Osteoblast (primary cell): ENCODE measurements at regions not wholly inside any gene's neighbourhood (a gene's known extent, or its start where the extent isn't known, plus 50 kb on each side); places are given as distances from the start of the nearest gene placed in this dataset.

Experiments used
- DNase-seq: peaks from one replicate; pipeline ENCODE4 v3.0.0; 2011; ENCODE audit warnings: low spot score, mixed read lengths; ENCODE audit not compliant: insufficient read length; ENCODE audit errors: missing footprints
- H2AFZ ChIP-seq: 2 replicates; pipeline ENCODE4 v1.6.0; 2011; ENCODE audit warnings: mild to moderate bottlenecking, low read length
- H3K27ac ChIP-seq: 2 replicates; pipeline ENCODE4 v1.5.1; 2011; ENCODE audit warnings: mild to moderate bottlenecking, low read depth, low read length, moderate library complexity
- H3K27me3 ChIP-seq: 2 replicates; pipeline ENCODE4 v1.6.0; 2012; ENCODE audit warnings: mild to moderate bottlenecking, control low read depth, inconsistent platforms, low read length, moderate library complexity; ENCODE audit not compliant: insufficient read depth
- H3K36me3 ChIP-seq: 2 replicates; pipeline ENCODE4 v1.5.1; 2011; ENCODE audit warnings: mild to moderate bottlenecking, low read length, control low read depth, moderate library complexity; ENCODE audit not compliant: insufficient read depth
- H3K4me1 ChIP-seq: 2 replicates; pipeline ENCODE4 v1.5.1; 2011; ENCODE audit warnings: mild to moderate bottlenecking, low read length, control low read depth, moderate library complexity; ENCODE audit not compliant: insufficient read depth
- H3K4me2 ChIP-seq: 2 replicates; pipeline ENCODE4 v1.6.0; 2011; ENCODE audit warnings: mild to moderate bottlenecking, low read length; ENCODE audit not compliant: insufficient read depth
- H3K4me3 ChIP-seq: fragments of 200-600 bp; sonication (generic); 3 replicates; pipeline ENCODE4 v1.5.1; 2012; ENCODE audit warnings: mild to moderate bottlenecking, low read length, inconsistent platforms; ENCODE audit not compliant: insufficient read depth
- H3K79me2 ChIP-seq: 2 replicates; pipeline ENCODE4 v1.6.0; 2012; ENCODE audit warnings: mild to moderate bottlenecking, low read length, control low read depth, inconsistent platforms; ENCODE audit not compliant: insufficient read depth
- H3K9me3 ChIP-seq: 2 replicates; pipeline ENCODE4 v1.5.1; 2011; ENCODE audit warnings: low read depth, low read length, control low read depth
- H4K20me1 ChIP-seq: 2 replicates; pipeline ENCODE4 v1.6.0; 2012; ENCODE audit warnings: mild to moderate bottlenecking, low read length, control low read depth; ENCODE audit not compliant: insufficient read depth
- CTCF ChIP-seq: IDR thresholded peaks from 2 replicates; pipeline ENCODE4 v1.5.1; 2011; ENCODE audit warnings: mild to moderate bottlenecking, low read depth, low read length, moderate library complexity; ENCODE audit errors: extremely low read depth

- Histone ChIP-seq H3K79me2 (no peaks in the 10 kb centered on the region), H3K36me3 (no peaks in the 10 kb centered on the region), H3K4me3 (no peak overlapping the region), H3K27ac (no peak overlapping the region), H3K4me1 (no peaks in the 10 kb centered on the region), H2AFZ (no peak overlapping the region), H3K4me2 (no peak overlapping the region), H3K9me3 (no peaks in the 10 kb centered on the region), H4K20me1 (no peaks in the 10 kb centered on the region), H3K27me3 (no peaks in the 10 kb centered on the region)
- TF ChIP-seq CTCF, result no peak
- no peak for DNase-seq
Observed at GRCh38 chr2:16061441-16062217, 121.3 kb downstream of the MYCN start.

- no peaks in the 10 kb centered on the region for H3K79me2 ChIP-seq
- no peak overlapping the region for H2AFZ ChIP-seq
- no peaks in the 10 kb centered on the region for H3K36me3 ChIP-seq
- H4K20me1 ChIP-seq, result no peaks in the 10 kb centered on the region
- no peaks in the 10 kb centered on the region for H3K27me3 ChIP-seq
- no peak for TF ChIP-seq CTCF
- no peak overlapping the region for H3K27ac ChIP-seq
- no peaks in the 10 kb centered on the region for H3K4me1 ChIP-seq
- H3K4me3 ChIP-seq, result no peak overlapping the region
- no peaks in the 10 kb centered on the region for H3K9me3 ChIP-seq
- no peak for DNase-seq
- no peak overlapping the region for H3K4me2 ChIP-seq
Observed at GRCh38 chr2:16060936-16061338, 120.6 kb downstream of the MYCN start.

DNA sequence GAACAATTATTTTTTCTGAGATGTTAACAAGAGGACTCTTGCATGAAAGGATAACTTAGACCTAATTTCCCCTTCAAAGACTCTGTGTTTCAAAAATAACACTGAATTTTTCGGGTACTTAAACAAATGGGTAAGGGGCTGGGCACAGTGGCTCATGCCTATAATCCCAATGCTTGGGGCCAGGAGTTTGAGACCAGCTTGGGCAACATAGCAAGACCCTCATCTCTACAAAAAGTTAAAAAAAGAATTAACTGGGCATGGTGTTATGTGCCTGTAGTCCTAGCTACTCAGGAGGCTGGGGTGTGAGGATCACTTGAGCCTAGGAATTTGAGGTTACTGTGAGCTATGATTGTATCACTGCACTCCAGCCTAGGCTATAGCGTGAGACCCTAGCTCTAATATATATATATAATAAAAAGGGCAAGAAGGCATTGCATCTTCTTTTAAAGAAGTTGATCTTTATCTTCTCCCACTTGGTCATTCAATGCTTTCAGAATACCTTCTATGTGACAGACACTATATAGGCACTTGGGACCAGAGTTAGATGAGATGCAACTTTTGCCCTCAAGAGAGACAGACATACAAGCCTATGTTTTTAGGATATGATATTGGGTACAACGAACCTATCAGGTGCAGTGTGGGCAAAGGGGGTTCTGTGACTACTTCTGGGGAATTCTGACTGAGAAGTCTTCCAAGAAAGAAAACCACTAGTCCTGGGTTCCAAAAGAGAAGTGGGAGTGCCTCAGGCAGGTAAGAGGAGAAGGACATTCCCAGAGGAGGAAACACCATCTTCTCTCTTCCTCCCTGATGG is 120.0 kb downstream of the MYCN start:
- no peak for TF ChIP-seq CTCF
- Histone ChIP-seq H2AFZ (no peak overlapping the region), H3K9me3 (no peaks in the 10 kb centered on the region), H3K4me2 (no peak overlapping the region), H4K20me1 (no peaks in the 10 kb centered on the region), H3K4me1 (no peaks in the 10 kb centered on the region), H3K27ac (no peak overlapping the region), H3K27me3 (no peaks in the 10 kb centered on the region), H3K4me3 (no peak overlapping the region), H3K79me2 (no peaks in the 10 kb centered on the region), H3K36me3 (no peaks in the 10 kb centered on the region)
- no peak for DNase-seq

GRCh38 chr2:16059393-16060016 is 119.2 kb downstream of the MYCN start:
- H3K4me1 ChIP-seq, result no peaks in the 10 kb centered on the region
- H3K27ac ChIP-seq, result no peak overlapping the region
- H3K4me3 ChIP-seq, result no peak overlapping the region
- no peaks in the 10 kb centered on the region for H3K79me2 ChIP-seq
- H3K36me3 ChIP-seq, result no peaks in the 10 kb centered on the region
- TF ChIP-seq CTCF, result no peak
- no peaks in the 10 kb centered on the region for H4K20me1 ChIP-seq
- no peak overlapping the region for H3K4me2 ChIP-seq
- H3K27me3 ChIP-seq, result no peaks in the 10 kb centered on the region
- DNase-seq, result no peak
- no peak overlapping the region for H2AFZ ChIP-seq
- H3K9me3 ChIP-seq, result no peaks in the 10 kb centered on the region
